HG03097 (cell line): ENCODE measurements at regions not wholly inside any gene's neighbourhood (a gene's known extent, or its start where the extent isn't known, plus 50 kb on each side); places are given as distances from the start of the nearest gene placed in this dataset.
"Not testable (repeated sequence)": the region's sequence is repeated elsewhere in the genome, so short reads cannot be mapped to it uniquely, and the experiment has no call there.

ENCODE experiments used
- ATAC-seq: cut with Tn5 transposase; IDR thresholded peaks from one replicate; pipeline ENCODE4 v1.9.1; 2021; ENCODE audit not compliant: unreplicated experiment, low FRiP score

DNA sequence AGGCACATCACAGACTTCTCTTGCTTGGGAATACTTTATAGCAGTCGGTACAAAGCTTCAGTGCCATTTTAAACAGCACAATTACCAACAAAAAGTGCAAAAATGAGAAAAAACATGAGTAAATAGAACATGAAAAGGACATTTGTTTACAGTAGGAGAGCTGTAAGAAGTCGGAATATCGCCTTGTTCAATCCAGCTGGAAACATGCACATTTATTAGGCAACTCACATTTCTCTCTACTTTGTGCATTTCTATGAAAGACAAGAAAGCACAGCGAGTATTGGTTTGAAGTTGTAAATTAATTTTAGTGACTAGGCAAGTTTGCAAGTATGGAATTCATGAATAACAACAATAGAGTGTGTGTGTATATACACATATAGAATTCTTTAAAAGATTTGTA, 484.7 kb downstream of the DACH1 start:
- ATAC-seq = no peak

DNA sequence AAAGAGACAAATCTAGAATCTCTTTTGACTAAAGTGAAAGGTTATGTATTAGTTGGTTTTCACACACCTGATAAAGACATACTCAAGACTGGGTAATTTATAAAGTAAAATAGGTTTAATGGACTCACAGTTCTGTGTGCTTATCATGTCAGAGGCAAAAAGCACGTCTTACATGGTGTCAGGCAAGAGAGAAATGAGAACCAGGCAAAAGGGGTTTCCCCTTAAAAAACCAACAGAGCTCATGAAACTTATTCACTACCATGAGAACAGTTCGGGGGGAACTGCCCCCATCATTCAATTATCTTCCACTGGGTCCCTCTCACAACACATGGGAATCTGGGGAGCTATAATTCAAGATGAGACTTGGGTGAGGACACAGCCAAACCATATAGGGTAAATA, 486.8 kb downstream of the DACH1 start:
- no peak for ATAC-seq

DNA sequence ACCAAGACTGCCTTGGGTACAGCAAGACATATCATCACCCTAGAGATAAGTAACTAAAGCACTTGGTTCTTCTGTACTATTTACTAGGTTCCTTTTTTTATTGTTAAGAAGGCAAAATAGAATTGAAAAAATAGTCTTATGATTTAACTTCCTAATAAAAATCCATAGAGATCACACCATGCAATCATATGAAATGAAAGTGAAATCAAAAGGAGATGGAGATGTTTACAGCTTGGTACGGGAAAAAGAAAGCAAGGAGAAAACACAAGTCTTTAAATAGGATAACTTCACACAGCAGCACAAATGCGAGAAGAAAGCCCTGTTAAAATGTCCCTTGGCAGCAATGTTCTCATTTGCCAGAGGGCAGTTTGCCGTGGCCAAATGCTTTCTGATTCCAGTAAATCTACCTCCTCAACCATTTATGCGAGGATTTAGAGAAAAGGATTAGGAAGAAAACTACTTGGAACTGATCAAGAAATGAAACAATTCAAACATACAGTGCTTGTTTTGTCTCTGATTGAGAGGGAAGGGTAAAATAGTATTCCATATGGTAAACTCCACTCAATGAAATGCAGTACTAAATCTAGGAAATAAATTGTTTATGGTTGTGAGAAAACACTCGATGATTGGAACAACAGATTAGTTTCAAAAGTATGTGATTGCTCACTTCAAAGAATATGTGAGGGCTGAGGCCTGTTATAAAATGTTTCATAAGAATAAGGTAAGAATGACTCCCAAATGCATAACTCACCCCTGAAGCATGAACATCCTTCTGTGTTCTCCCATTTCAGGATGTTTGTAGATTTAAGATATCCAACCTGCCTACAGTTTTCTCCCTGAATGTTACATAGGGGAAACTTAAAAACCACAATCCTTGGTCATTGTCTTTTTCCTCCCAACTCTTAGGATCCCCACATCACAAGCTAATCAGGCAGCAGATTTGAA, 487.8 kb downstream of the DACH1 start:
- ATAC-seq = no peak

DNA sequence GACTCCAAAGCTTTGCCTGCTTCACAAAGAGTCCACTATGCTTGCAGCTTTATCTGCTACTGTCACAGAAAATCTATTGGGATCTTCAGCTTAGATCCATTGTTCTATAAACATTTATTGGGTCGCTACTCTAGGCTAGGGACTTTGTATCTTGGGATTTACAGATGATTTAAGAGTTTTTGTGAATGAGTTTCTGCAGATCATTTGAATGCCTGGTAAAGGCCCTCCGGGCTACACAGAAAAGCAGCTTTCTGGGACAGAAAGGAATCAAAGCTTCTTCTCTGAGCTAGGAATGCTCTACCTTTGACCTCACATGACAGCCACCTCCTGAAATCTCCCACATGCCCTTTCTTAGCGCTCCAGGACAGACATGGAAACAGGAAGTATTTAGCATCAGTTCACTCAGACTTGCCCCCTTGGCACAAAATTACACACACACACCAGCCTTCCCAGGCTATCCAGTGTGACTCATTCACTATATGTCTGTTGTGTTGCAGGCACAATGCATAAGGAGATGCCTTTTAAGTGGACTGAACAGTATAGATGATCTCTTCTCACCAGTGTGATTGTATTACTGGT, 492.4 kb downstream of the DACH1 start:
- no peak for ATAC-seq

DNA sequence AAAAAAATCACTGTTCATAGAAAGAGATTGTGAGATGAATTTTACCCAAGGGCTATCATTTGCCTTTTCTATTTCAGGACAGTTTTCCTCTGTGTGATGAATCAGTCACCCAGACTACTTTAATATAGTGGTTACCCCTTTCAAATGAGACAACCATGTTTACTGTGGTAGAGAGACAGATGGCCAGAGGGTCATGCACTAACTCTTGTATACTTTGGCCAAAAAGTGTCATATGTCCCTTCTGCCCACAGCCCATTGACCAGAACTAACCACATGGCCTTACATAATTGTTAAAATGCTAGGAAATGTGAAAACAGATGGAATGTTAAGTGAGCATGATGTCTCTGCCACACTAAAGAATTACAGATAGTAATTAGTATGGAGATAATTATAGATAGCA, 498.7 kb downstream of the DACH1 start:
- ATAC-seq = no peak

DNA sequence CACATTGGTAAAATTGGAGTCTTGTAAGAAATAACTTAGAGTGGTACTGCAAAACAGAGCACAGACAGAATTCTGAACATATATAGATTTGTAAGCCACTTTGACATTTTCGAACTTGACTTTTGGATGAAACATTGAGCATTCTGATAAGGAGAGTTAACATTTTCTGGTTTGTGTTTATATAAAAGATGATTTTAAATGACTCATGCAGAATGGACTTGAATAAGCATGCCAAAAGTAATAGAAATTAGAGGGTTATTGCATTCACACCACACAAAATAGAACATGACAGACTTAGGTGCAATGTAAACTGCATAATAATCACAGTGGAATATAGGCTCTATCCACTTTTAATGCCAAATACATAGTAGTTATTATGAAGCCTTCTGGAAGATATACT, 507.0 kb downstream of the DACH1 start:
- ATAC-seq = no peak

DNA sequence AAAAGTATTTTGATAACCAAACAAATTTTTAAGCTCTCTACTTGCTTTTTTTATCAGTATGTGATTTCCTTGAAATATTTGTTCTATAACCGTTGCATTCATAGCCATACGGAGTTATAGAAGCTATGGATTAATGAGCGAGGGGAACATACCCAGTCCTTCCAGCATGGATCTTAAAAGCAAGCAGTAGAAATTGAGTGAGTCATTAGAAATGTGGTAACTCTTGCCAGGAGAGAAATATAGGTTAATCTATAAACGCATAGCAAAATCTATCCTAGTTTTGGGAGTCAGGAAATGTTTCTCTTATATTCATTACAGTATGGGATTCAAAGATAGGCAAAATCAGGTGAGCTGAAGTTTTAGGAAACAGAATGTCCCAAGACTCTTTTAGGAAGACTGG, 507.4 kb downstream of the DACH1 start:
- no peak for ATAC-seq

DNA sequence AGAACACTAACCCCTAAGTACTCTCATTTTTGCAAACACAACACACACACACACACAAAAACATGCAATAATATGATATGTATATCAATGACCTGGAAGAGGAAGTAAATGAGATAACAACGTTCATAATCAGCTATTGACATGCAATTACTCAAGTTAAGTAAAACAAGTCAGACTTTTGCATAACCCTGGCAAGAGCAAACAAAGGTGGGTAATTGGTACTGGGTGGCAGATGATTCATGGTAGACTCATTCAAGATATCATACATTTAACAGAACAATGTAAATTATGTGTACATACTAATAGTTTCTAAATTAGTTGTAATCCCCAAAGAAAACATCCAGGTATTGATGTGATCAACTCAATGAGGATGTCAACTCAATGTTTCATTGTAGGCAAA, 508.8 kb downstream of the DACH1 start:
- ATAC-seq = no peak

DNA sequence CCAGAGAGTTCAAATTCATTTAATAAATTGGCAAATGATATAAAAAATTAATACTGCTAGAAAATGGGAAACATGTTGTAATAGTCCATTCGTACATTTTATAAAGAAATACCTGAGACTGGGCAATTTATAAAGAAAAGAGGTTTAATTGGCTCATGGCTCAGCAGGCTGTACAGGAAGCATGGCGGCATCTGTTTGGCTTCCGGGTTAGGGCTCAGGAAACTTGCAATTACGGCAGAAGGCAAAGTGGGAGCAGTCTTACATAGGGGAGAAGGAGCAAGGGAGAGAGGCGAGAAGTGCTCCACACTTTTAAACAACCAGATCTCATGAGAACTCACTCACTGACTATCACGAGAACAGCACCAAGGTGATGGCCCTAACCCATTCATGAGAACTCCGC, 512.0 kb downstream of the DACH1 start:
- ATAC-seq = no peak

DNA sequence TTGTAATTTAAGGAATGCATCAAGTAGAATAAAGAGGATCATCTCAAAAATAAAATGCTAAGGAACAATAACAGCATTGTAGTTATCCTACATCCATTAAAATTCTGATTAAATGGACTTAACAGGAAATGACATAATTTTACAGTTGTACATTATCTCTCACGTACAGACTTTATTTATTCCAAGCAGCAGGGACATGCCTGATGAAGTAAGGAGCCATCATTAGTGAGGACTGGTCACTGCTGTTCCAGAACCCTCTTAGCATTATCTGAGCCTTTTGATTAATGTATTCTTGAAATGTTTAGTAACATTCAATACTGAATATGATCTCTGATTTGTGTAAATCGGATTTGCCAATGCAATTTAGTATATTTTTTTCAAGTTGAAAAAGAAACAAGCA, 516.1 kb downstream of the DACH1 start:
- ATAC-seq = no peak

DNA sequence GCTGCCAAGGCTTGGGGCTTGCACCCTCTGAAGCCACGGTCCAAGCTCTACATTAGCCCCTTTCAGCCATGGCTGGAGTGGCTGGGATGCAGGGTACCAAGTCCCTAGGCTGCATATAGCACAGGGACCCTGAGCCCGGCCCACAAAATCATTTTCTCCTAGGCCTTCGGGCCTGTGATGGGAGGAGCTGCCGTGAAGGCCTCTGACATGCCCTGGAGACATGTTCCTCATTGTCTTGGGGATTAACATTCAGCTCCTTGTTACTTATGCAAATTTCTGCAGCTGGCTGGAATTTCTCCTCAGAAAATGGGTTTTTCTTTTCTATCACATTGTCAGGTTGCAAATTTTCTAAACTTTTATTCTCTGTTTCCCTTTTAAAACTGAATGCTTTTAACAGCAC, 521.1 kb downstream of the DACH1 start:
- ATAC-seq = not testable (repeated sequence)

DNA sequence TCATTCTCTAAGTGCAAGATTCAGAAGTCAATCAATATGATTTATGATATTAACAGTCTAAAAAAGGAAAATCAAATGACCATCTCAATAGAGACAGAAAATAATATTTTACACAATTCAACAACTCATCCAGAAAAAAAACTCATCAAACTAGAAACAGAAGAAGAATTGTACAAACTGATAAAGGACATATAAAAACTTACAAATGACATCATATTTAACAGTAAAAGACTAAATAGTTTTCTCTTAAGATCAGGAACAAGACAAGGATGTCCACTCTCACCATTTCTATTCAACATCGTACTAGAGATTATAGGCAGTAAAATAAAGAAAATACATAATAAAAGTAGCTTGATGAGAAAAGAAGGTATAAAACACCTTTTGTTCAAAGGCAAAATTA, 527.3 kb downstream of the DACH1 start:
- ATAC-seq = no peak

DNA sequence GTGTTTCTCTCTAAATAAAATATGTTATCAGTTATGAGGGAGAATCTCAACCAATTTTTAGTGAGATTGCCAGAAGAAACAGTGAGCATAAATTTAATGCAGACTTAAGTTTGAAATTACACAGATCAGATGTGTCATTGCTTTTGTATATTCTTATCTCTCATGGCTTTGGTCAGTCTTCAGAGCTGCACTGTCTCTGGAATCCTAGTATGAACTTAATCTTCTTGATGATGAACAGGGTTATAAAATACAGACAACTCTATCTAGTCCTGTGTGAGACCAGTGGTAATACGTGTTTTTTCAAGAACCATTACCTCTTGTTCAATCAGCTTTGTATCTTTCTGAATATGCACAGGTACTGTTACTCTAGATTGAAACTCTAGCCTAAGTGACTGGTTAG, 528.0 kb downstream of the DACH1 start:
- ATAC-seq = no peak

DNA sequence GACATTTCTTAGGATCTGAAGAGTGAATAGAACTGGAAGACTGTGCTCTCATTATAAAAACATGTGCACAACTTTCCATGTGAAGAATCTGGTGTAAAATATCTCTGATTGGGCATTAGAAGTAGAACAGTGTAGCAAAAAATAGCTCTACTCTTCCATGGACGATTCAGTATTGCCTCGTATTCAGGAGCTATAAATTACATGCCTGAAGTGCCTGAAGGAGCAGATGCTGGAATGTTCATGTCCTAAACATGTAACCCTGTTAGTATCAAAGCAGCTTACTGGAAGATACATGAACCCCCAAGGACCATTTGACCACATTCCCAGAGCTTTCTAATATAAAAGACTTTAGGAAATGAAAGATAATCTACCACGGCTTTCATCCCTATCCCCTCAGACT, 528.9 kb downstream of the DACH1 start:
- no peak for ATAC-seq

DNA sequence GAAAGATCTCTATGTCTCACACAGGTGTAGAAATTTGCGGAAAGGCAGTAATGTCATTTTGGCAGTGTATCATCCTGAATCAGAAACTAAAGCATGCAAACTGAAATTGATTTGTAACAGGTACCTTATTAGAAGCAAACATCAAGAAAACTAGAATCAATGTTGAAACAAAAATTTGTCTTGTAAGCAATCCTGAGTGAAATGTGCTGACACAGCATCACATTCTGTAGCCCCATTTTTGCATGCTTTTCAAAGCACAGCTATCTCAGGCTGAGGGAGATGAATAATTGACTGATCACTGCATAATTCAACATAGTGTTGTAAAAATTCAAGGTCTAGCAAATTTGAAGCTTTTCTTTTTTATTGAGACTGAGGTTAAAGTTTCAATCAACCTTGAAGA, 539.7 kb downstream of the DACH1 start:
- ATAC-seq = no peak

DNA sequence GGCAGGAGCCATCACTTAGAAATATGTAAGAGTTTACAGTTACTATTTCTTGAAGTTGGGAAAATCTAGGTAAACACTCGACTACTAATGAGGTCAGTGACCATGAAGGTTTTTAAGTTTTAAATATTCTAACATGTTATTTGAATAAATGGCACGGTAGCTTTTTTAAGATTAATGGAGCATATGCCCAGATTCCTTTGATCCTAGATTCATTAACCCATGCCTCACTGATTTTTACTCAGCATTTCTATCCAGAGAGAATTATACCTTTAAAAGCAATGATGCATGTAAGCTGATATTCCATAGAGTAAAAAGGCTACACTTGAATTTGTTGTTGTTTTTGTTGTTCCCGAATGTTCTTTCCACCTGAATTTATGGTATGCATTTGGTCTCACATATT, 541.4 kb downstream of the DACH1 start:
- no peak for ATAC-seq

DNA sequence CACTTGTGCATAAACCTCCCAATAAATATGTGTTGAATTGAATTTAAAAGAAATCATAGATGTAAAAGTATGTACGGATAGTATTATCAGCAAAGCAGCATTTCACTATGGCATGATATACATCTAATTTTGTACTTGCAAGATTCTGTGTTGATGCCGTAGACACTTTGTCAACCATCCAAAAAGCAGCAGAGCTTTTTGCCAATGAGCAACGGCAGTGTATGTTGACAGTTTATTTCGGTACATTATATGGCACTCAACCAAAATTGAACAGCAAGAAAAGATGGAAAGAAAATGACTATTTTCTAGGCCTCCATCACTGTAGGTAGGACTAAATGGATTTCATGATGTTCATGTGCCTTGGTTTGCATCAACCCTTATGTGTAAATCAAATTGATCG, 543.7 kb downstream of the DACH1 start:
- ATAC-seq = no peak

DNA sequence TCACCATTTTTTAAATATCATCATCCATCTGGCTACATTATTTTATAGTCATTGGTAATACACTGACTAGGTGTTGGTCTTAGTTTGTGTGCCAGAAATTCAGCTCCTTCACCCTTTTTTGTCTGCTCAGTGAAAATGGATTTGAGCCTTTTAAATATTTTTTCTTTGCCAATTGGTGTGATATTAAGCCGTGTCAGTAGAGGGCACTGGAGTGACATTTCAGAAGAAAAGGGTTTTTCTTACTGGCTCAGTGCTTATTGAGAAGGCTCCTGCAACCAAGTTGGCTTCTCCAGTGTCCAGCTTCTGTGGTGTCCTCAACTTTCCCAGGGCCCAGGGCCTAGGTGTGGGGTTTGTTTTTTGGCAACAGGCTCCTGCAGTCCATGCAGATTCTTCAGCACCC, 546.6 kb downstream of the DACH1 start:
- no peak for ATAC-seq

DNA sequence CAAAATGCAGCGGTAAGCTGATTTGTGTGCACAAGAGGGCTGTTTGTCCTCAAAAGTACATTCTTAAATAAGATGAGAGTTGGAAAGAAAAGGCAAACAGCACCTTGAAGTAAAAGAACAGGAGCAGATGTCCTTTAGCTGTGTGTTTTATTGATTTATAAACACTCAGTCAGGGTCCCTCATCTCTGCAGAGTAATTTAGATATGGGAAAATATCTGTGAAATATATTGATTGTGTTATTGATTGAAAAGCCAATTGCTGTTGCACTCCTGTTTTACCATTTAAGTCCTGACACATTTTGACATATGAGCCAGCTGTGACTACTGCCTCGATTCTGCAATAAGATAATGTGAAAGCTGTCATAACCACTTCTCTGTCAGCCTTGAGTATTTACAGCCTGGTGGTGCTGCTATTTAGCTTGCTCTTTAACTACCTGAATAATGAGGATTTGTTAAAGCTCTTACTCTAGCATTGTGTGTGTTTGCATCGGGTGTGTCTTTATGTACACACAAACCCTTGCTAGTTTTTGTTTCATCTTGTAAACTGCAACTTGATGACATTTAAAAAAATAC, 550.1 kb downstream of the DACH1 start:
- no peak for ATAC-seq

DNA sequence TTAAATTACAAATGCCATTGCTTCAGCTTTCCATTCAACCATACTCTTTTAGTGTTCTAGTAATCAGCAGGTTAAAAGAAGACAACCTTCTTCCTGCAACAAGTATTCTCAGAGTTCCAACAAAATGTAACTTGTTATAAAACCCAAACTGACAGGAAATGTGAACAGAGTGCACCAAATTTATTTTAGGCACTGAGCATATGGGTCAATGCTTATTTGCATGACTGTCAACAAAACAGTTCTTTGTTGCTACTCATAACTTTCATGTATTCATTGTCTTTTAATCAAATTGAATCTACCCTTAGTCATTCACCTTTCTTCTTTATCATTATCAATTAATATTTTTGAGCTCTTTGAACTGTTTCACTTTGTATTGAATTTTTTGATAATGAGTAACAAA, 554.1 kb downstream of the DACH1 start:
- no peak for ATAC-seq

DNA sequence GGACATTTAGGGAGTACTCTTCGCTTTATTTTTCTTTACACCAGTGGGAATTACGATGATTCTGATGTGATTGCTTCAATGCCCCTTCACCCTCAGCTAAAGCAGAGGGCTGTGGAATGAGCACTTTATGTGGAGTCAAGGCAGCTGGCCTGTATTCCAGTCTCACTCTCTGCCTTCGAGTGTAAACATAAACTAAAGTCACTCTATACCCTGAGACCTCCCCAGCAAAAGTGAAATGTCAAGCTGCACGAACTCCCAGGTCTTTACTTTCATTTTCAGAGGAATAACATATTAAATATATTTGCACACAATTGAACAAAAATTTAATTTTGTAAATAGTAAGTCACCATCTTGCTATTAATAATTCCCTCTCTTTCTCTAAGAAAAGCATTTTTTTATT, 557.1 kb downstream of the DACH1 start:
- no peak for ATAC-seq

DNA sequence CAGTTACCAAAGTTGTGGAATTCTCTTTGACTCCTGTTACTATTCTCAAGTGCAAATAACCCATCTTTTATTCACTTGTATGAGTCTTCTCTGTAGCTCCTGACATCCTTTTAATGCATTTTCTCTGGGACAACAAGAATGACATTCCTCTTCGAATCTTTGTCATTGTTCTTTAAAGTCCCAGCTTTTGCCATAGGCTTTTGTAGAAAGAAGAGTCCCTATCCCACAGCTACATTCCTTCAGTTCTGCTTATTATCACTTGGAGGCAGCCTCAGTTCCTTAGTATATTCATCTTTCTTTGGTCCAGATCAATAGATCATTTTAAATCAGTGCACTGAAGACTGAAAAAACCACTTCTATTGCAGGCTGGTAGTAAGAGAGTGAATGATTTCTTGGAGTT, 560.2 kb downstream of the DACH1 start:
- ATAC-seq = no peak
